Lower leg skin (tissue), 3 donors: ENCODE measurements at regions not wholly inside any gene's neighbourhood (a gene's known extent, or its start where the extent isn't known, plus 50 kb on each side); places are given as distances from the start of the nearest gene placed in this dataset.

Source experiments
- CTCF ChIP-seq, 3 donors: fragments of 450-650 bp; IDR thresholded peaks; one replicate each; pipeline ENCODE4 v1.5.1; 2016; ENCODE audit warnings: antibody characterized with exemption in 3 of 3, mild to moderate bottlenecking in 3 of 3, moderate library complexity in 2 of 3
- POLR2A ChIP-seq, 2 donors: fragments of 450-650 bp; IDR thresholded peaks; one replicate each; pipeline ENCODE4 v1.6.1; 2016 to 2017; ENCODE audit warnings: antibody characterized with exemption in 2 of 2, mild to moderate bottlenecking in 1 of 2, moderate library complexity in 1 of 2

GRCh38 chr13:107587681-107588080 lies 627.7 kb downstream of the LIG4 start:
- no peak for TF ChIP-seq POLR2A (IDR thresholded peaks at IDR 0.05)
- TF ChIP-seq CTCF (IDR thresholded peaks at IDR 0.05), result no peak
